ENCODE measurements at regions not wholly inside any gene's neighbourhood (a gene's known extent, or its start where the extent isn't known, plus 50 kb on each side); places are given as distances from the start of the nearest gene placed in this dataset.
A peak's percentile ranks its signal among the peaks of the same experiment; 100 is the strongest.

DNA sequence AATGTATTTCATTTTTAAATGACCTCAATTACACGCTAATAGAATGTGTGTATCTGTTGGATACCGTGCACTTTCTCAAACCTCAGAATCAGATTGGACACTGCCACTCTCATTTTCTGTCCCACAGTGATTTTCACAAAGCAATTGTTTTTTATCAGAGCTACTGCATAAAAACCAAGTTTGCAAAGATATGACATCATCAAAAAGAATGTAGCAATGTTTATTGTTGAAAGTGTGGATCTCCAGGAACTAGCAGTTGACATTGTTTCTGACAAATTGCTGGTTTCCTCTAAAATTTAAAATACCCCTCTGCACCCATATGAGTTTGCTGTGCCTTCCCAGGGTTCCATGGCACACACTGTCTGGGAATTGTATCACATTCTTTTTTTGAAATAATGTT, 362.7 kb upstream of the DDI1 start:
- DNase-seq: no peak

DNA sequence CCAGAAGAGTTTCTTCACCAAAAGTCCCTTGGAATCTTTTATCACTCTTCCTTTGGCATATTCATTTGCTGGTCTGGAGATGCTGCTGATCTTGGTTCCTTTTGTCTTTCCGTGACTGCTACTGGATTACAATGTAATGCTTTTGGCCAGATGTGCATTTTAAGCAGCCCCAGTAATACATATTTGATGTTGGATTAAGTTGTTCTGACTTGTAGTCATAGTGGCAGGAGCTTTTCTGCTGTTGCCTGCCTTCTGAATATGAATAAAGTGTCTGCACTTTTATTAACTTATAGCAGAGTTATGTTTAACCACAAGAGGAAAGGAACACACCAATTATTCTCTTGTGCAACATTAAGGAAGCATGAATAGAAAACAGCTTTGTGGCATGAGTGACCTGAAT, 360.0 kb upstream of the DDI1 start:
- DNase-seq: no peak

DNA sequence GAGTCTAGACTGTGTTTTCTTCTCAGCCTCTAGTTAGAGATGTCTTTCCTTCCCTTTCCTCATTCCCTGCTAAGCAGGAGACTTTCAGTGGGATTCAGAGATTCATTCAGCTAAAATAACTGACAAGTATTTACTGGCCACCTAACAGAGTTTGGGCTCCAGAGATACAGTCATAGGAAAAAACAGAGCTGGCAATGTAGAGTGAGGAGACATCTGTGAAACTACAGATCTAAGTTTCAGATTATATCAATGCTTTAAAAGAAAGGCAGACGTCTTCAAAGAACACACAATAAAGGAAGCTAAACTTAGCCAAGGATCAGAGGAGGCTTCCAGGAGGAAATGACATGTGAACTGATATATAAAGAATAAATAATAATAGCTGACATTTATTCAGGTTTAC, 355.6 kb upstream of the DDI1 start:
- no peak for DNase-seq

DNA sequence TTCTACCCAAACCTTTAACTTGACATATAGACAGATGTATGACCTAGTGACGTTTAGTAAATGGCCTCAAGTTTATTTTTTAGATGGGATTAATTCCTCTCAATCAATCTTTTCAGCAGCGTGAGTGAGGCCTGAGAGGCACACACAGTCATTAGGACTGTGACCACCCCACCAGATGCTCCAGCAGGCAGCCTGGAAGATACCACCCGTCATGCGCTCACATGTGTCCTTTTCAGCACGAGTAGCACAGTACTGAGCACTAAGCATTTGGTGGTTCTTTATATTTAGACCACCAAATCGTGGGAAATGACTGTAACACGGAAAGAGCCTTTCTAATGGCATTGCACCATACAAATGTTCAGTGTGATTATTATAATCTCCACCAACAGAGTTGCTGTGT, 354.6 kb upstream of the DDI1 start:
- no peak for DNase-seq

DNA sequence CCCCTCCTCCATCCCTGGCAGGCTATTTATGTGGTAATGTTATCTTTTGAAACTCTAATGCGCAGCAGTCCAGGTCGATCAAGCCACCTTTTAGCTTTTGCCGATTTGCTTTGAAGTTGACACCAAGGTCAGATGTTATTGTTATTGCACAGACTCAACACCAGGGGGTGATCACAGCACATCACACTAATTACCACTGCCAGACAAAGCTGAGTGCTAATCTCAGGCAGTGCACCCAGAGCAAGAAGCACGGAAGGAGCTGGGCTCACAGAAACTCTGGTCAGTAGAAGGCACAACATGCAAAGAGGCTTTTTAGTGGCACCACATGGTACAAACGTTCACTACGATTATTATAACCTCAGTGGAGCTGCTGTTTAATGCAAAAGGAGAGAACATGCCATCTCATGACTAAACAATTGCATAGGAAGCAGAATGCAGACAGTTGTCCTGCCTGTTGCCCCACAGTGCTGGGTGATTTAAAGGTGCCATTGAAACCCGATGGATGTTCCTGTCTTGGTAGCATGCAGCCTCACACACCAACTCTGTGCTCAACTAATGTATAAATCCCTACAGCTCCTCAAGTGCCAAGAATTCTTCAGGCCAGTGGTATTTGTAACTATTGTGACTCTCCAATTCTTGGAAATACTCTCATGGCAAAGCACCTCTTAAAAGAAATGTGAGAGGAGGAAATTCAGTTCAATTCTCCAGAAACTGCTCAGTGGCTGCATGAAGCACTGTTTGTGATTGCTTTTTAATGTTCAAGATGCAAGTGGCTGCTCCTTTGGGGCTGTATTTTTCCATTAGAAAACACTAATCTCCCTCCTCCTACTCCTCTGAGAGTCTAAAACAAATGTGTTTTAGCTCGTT, 353.9 kb upstream of the DDI1 start:
- DNase-seq: peak; percentile 8

DNA sequence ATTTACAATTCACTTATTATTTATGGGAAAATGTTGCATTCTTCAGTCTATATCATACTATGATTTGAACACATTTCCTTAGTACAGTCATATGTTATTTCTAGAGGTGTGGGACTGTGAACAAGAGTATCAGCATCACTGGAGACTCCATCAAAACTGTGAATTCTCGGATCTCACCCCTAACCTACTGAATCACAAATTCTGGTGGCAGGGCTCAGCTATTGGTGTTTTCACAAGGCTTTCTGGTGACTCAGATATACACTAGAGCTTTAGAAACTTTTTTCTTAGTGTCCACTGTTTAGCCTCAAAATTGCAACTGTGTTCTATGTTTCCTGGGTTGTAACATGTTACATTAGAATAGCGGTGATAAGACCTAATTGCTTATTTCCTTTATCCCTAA, 352.9 kb upstream of the DDI1 start:
- DNase-seq: no peak

DNA sequence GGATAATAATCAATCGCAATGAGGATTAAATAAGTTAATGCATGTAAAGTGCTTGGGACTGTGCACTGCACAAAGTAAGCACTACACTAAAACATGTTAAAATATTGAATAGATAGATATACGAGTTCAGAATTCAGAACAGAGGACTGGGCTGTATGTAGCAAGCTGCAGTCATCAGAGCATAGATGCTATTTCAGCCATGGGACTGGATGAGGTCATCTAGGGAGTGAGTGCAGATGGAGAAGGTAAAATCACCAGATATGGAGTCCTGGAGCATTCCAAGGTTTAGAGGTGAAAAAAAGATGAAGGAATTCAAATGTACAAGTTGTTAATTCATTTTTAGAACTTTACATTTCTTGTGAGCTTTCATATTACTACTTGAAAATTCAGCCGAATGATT, 347.5 kb upstream of the DDI1 start:
- no peak for DNase-seq

DNA sequence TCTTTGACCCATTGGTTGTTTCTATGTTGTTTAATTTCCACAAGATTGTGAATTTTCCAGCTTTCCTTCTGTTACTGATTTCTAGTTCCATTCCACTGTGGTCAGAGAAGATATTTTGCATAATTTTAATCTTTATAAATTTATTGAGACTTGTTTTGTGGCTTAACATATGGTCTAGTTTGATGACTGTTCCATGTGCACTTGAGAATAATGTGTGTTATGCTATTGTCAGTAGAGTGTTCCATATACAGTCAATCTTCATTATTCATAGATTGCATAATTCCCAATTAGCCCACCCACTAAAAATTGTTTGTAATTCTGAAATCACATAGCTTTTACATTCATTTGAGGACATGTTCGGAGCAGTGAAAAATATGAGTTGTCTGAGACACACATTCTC, 346.1 kb upstream of the DDI1 start:
- no peak for DNase-seq

DNA sequence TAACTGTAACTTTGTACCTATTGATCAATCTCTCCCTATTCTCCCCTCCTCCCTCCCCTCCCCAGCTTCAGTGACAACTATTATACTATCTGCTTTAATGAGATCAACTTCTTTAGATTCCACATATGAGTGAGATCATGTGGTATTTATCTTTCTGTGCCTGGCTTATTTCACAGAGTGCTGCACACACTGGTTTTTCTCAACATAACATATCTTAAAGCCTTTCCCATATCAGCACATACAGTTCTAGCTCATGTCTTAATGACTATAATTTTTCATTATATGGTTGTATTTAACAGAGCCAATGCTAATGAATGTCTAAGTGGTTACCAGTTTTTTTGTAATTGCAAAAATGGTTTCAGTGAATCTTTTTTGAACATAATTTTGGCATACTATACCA, 340.3 kb upstream of the DDI1 start:
- DNase-seq: no peak

DNA sequence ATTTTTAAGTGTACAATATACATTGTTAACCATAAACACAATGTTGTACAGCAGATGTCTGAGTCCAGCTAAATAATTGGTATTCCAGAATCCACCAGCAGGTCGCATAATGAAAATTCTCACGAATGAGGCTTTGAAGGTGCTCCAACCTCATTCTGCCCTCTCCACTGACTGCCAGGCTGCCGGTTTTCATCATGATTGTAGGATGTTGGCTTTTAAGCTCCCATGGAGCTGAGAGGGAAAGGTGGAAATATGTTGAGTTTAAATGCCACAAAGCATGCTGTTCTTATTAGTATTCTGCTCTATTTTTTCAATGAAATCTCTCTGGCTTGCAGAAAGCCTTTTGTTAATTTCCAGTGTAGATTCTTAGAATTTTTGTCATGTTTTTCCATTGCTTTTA, 337.2 kb upstream of the DDI1 start:
- no peak for DNase-seq

DNA sequence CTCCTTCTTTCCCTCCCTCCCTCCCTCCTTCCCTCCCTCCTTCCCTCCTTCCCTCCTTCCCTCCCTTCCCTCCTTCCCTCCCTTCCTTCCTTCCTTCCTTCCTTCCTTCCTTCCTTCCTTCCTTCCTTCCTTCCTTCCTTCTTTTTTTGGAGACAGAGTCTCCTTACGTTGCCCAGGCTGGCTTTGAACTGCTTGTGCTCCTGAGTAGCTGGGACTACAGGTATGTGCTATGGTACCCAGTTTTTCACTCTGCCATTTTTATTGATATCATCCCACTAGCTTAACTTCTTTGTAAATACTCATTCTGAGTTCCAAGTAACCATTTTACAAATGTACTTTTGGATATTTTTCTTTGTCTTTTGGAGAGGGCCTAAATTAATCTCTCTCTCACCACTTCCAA, 336.8 kb upstream of the DDI1 start:
- no peak for DNase-seq

DNA sequence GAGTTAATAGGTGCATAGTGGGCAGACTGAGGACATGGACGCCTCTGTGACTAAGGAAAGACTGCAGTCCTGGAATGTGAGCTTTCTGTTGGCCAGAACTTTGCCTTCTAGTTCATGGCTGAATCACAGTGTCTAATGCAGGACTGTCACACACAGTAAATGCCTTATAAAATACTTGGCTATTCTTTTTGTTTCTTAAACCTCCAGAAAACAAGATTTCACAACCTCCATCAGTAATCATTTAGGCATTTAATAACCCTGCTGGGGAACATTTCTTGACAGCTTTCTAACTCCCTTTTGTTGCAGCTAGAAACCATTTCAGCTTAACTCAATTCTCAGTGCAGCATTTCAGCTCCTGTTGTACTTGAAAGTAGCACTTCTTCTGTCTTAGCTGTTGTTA, 335.8 kb upstream of the DDI1 start:
- DNase-seq: no peak

DNA sequence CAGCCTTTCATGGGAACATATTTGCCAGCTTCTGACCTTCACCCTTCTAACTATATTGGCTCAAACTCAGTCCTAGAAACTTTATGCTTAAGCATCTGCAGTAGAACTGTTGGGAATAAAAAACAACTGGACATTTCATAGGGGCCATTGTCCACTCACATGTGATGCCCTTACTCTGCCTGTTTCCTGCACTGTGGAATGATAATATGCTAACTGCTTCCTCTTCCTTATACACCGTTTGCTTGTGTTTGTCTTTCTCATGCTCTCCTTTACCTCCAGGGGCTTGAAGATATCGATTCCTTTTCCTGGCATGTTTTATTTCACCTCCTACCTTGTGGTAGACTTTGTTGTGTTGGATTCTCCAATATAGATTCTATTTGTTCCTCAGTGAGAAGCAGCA, 333.0 kb upstream of the DDI1 start:
- no peak for DNase-seq

DNA sequence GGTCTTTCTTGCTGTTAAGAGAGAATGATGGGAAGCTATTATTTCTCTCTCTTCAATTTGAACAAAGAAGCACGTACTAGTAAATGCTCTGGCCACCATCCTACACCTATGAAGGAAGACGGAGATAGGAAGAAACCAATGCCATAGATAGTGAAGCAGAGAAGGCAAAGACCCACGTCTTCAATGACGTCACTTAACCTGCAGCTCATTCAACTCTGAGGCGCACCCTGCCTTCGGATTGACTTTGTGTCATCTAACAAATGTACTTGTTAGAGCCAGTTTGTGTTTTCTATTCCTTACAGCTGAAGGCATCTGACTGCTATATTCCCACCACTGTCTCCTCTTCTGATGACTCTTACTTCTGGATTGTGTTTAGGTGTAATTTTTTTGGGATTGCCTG, 332.5 kb upstream of the DDI1 start:
- no peak for DNase-seq

DNA sequence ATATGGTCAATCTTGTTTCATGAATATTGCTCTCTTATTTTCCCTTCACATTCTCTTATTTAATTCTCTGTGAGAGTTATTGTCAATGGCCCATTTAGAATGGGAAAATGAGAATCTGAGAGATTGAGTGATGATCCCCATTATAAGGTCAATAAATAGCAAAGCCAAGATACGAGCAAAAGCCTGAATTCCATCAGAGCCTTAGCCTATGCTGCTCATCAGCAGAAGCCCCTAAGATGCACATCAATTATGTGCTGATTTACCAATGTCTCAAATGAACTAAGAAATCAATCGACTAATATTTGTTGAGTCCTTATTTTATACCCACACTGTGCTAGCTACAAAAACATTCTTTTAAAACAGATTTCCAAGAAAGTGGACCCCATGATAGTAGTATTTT, 330.8 kb upstream of the DDI1 start:
- no peak for DNase-seq

DNA sequence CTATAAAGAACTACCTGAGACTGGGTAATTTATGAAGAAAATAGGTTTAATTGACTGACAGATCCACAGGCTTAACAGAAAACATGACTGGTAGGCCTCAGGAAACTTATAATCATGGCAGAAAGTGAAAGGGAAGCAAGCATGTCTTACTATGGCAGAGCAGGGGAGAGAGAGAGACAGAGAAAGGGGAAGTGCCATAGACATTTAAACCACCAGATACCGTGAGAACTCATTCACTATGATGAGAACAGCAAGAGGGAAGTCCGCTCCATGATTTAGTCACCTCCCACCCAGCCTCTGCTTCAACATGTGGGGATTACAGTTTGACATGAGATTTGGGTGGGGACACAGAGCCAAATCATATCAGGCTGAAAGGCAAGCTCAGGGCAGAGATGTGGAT, 327.1 kb upstream of the DDI1 start:
- no peak for DNase-seq

DNA sequence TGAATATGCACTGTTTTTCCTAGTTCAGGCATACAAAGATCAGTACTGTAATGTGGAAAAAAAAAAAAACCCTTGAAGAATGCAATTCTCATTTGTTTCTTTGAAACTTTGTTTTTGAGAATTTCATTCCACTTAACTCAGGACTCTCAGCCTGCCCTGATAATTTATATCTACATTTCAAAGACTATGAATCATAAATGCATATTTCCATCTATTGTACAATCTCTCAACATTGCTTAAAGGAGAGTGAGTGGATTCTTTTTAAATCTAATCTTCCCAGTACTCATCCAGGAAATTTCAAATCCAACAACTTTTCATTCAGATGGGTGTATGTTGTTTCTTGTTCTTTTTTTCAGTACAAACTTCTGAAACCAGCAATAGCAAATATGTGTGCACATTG, 322.2 kb upstream of the DDI1 start:
- no peak for DNase-seq

DNA sequence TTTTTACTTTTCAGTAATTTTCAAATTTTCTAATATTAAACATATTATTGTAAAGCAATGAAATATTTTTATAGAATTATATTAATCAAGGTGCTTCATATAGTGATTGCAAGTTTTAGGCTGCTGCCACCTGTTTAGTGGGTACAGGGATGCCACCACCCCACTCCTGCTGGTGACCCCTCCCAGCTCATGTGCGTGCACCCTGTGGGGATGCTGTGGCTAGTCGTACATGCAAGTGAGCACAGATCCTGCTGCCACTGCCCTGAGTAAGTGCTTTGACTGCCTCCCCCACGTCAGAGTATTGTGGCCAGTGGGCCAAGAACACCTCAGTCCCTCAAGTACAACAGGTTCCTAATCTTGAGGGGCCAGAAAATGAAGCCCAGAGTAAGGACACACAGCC, 320.1 kb upstream of the DDI1 start:
- no peak for DNase-seq

DNA sequence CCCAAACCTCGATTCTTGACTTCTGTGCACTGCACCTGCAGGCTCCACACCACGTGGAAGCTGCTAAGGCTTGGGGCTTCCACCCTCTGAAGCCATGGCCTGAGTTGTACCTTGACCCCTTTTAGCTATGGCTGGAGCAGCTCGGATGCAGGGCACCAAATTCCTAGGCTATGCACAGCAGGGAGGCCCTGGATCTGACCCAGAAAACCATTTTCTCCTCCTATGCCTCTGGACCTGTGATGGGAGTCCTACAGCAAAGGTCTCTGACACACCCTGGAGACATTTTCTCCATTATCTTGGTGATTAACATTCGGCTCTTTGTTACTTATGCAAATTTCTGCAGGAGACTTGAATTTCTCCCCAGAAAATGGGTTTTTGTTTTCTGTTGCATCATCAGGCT, 309.2 kb upstream of the DDI1 start:
- DNase-seq: no peak

DNA sequence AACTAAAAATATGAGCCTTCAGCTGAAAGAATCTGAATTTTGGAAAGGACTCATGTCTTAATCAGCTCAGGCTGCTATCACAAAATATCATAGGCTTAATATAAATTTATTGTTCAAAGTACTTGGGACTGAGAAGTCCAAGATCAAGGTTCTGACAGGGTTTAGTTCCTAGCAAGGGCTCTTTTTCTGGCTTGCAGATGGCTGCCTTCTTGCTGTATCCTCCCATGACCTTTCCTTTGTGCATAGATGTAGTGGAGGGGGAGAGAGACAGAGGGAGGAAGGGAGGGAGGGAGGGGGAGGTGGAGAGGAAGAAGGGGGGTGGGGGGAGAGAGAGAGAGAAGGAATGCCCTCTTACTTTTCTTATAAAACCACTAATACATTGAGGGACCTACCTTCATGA, 306.8 kb upstream of the DDI1 start:
- DNase-seq: no peak

DNA sequence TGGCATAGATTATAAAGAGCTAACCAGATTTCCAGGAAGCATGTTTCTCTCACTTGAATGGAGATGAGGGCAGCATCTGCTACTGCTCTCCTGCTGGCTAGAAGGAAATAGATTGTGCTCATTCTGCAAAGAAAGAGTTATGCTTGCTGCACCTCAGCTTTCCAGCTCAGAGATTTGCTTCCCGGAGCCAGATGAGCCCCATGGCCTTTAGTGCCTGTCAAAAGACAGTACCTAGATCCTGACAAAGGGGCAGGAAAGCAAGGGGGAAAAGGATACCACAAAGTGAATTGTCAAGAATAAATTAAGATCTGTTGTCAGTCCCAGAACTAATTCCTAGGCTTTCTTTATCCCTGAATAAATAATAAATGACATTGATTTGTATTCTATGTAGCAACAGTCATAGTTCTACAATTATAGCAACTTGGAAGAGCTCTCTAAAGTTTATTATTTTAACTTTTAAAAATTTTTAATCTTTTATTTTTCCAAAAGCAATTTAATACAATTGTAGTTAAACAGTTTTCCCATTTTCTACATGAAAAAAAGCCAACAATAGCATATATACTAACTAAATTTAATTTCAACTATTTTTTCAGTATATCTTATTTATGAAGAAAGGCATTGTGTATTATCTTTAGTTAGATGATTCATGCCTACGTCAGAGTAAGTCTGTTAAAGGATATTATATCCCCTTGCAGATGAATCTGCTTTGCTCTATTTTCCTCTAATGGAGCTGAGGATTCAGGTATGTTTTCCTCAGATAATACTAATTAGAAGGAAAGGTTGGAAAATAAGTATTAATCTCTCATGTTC, 306.1 kb upstream of the DDI1 start:
- DNase-seq: no peak

DNA sequence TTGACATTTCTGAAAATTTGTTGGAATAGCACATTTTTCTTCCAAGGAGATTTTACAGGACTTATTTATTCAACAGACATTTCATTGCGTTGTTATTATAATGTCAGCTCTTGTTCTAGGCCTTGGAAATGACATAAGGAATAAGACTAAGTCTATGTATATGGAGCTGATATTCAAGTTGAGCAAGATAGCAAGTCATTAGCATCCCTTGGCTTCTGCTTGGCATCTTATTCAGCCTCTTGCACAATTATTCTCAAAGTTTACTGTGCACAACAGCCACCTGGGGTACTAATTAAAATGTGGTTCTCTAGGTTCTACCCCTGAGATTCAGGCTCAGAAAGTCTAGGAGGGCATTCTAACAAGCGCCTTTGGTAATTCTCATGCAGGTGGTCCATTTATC, 304.8 kb upstream of the DDI1 start:
- DNase-seq: no peak

DNA sequence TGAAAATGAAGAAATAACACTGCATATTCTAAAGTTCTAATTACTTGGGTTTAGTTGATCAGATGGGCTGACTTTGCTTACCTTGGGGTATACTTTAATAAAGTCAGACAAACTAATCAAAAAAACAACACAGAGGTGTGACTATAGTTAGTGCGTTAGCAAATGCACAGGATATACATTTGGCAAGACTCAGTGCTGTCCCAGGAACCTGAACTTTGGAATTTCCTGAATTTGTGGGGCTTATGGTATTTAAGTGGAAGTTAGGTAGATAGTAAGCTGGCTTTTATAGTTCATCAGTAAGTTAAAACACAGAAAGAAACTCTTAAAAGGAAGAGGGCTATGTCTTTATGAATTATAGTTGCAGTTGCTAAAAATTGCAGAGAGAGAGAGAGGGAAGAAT, 302.6 kb upstream of the DDI1 start:
- DNase-seq: no peak

DNA sequence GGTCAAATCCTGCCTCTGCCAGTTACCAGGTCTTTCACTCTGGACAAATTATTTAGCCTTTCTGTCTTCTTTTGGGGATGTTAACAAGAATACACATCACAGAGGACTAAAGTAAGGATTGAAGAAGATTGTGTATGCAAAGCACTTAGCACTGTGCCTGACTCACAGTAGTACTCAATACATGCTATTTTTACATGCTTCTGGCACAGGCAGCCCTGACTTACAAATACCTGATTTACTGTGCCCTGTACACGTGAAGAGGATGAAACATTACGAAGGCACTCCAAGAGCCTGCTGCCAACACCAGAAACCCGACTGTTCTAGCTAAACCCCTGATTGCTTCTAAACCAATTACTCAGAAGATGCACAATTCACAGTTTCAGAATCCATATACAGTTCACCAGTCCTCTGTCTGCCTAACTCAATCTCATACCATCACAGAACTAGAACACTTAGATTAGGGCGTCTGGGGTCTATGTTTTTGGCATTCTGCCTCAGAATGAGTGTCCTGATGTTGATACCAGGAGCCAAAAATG, 300.9 kb upstream of the DDI1 start:
- DNase-seq: no peak
